ENCODE measurements at regions not wholly inside any gene's neighbourhood (a gene's known extent, or its start where the extent isn't known, plus 50 kb on each side); places are given as distances from the start of the nearest gene placed in this dataset.

DNA sequence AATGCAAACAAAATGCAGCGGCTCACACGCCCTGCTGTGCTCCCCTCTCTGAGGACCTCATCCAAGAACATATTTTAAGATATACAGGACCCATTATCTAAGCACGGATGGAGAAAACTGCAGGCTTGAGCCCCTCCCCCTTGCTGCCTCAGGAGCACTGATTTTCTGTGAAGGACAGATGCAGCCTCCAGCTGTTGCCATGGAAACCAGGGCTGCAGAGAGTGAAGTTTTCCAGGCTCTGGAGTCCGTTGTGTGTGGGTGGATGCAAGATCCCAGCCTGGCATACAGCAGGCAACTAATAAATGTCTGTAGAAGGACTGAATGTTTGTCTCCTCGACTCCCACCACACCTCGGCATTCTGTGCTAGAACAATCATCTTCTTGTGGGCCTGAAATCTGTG lies 105.6 kb upstream of the PEG3 start:
- no peaks in the 10 kb centered on the region for H3K36me3 ChIP-seq (ENCODE audit: insufficient read depth, low read length)
- no peak overlapping the region for H3K4me3 ChIP-seq (ENCODE audit: low read length)
- no peaks in the 10 kb centered on the region for H3K27me3 ChIP-seq (ENCODE audit: insufficient read depth, low read depth, low read length)
- TF ChIP-seq REST (IDR thresholded peaks at IDR 0.05; ENCODE audit: borderline replicate concordance): peak; percentile 38
- peak; percentile 47 for TF ChIP-seq RAD21 (conservative IDR thresholded peaks at IDR 0.05)
- TF ChIP-seq SMC3 (conservative IDR thresholded peaks at IDR 0.05; ENCODE audit: poor library complexity): no peak
- no peak for TF ChIP-seq EZH2 (IDR thresholded peaks at IDR 0.05; ENCODE audit: borderline replicate concordance, insufficient read depth, low read length, poor library complexity, severe bottlenecking)
- TF ChIP-seq EP300 (conservative IDR thresholded peaks at IDR 0.05; ENCODE audit: poor library complexity, severe bottlenecking): peak; percentile 13
- TF ChIP-seq TAF1 (IDR thresholded peaks at IDR 0.05; ENCODE audit: low read depth): no peak
- TF ChIP-seq POLR2AphosphoS5 (IDR thresholded peaks at IDR 0.05): no peak
- TF ChIP-seq MXI1 (conservative IDR thresholded peaks at IDR 0.05; ENCODE audit: poor library complexity, severe bottlenecking): no peak
- TF ChIP-seq, protein P1, sequence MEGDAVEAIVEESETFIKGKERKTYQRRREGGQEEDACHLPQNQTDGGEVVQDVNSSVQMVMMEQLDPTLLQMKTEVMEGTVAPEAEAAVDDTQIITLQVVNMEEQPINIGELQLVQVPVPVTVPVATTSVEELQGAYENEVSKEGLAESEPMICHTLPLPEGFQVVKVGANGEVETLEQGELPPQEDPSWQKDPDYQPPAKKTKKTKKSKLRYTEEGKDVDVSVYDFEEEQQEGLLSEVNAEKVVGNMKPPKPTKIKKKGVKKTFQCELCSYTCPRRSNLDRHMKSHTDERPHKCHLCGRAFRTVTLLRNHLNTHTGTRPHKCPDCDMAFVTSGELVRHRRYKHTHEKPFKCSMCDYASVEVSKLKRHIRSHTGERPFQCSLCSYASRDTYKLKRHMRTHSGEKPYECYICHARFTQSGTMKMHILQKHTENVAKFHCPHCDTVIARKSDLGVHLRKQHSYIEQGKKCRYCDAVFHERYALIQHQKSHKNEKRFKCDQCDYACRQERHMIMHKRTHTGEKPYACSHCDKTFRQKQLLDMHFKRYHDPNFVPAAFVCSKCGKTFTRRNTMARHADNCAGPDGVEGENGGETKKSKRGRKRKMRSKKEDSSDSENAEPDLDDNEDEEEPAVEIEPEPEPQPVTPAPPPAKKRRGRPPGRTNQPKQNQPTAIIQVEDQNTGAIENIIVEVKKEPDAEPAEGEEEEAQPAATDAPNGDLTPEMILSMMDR (IDR thresholded peaks at IDR 0.05; ENCODE audit: poor library complexity, severe bottlenecking): no peak
- H3K9me2 ChIP-seq (ENCODE audit: insufficient read depth, low read length): no peaks in the 10 kb centered on the region
- H3K79me2 ChIP-seq (replicated peaks; ENCODE audit: insufficient read depth, low read length): no peaks in the 10 kb centered on the region
- H3K27ac ChIP-seq (ENCODE audit: low read length): peak overlapping the region; percentile 71
- H2AFZ ChIP-seq (ENCODE audit: low read depth, low read length): no peak overlapping the region
- H3K9me3 ChIP-seq (ENCODE audit: low read length): no peaks in the 10 kb centered on the region
- no peaks in the 10 kb centered on the region for H4K20me1 ChIP-seq (ENCODE audit: insufficient read depth)
- no peak overlapping the region for H3K4me2 ChIP-seq (ENCODE audit: low read length)
- H3F3A ChIP-seq (ENCODE audit: insufficient read depth, low read length, poor library complexity, severe bottlenecking): no peaks in the 10 kb centered on the region
- peak overlapping the region; percentile 34 for H3K9ac ChIP-seq (ENCODE audit: low read length)

- Histone ChIP-seq H3K27me3 (ENCODE audit: insufficient read depth, low read depth, low read length) (no peaks in the 10 kb centered on the region), H3K9me3 (ENCODE audit: low read length) (no peaks in the 10 kb centered on the region), H3K4me2 (ENCODE audit: low read length) (no peak overlapping the region), H3K9ac (ENCODE audit: low read length) (no peak overlapping the region), H3F3A (ENCODE audit: insufficient read depth, low read length, poor library complexity, severe bottlenecking) (no peaks in the 10 kb centered on the region), H3K36me3 (ENCODE audit: insufficient read depth, low read length) (no peaks in the 10 kb centered on the region), H3K4me3 (ENCODE audit: low read length) (no peak overlapping the region), H3K9me2 (ENCODE audit: insufficient read depth, low read length) (no peaks in the 10 kb centered on the region), H3K79me2 (replicated peaks; ENCODE audit: insufficient read depth, low read length) (no peaks in the 10 kb centered on the region), H4K20me1 (ENCODE audit: insufficient read depth) (no peaks in the 10 kb centered on the region), H2AFZ (ENCODE audit: low read depth, low read length) (no peak overlapping the region), H3K27ac (ENCODE audit: low read length) (no peak overlapping the region)
- TF ChIP-seq TAF1 (IDR thresholded peaks at IDR 0.05; ENCODE audit: low read depth) (no peak), POLR2AphosphoS5 (IDR thresholded peaks at IDR 0.05) (no peak), SMC3 (conservative IDR thresholded peaks at IDR 0.05; ENCODE audit: poor library complexity) (no peak), MXI1 (conservative IDR thresholded peaks at IDR 0.05; ENCODE audit: poor library complexity, severe bottlenecking) (no peak), EP300 (conservative IDR thresholded peaks at IDR 0.05; ENCODE audit: poor library complexity, severe bottlenecking) (no peak), RAD21 (conservative IDR thresholded peaks at IDR 0.05) (no peak), REST (IDR thresholded peaks at IDR 0.05; ENCODE audit: borderline replicate concordance) (no peak), EZH2 (IDR thresholded peaks at IDR 0.05; ENCODE audit: borderline replicate concordance, insufficient read depth, low read length, poor library complexity, severe bottlenecking) (no peak)
- TF ChIP-seq, protein P1 (IDR thresholded peaks at IDR 0.05; ENCODE audit: poor library complexity, severe bottlenecking): no peak
Measured at GRCh38 chr19:56947206-56947605, 106.7 kb upstream of the PEG3 start.
